Astrocyte (in vitro differentiated cells and primary cell): ENCODE measurements at regions not wholly inside any gene's neighbourhood (a gene's known extent, or its start where the extent isn't known, plus 50 kb on each side); places are given as distances from the start of the nearest gene placed in this dataset.

Experiments used
- DNase-seq: peaks from one replicate; pipeline ENCODE4 v3.0.0-alpha.2; 2010; ENCODE audit warnings: low read depth
- FAIRE-seq: peaks from 2 replicates; lab custom pipeline; 2011; peaks lifted over from hg19 to GRCh38; lab: Jason Lieb, UNC
- H2AFZ ChIP-seq: 2 replicates; pipeline ENCODE4 v1.6.0; 2012; ENCODE audit warnings: low read depth, low read length, inconsistent platforms
- H3K27ac ChIP-seq: 2 replicates; pipeline ENCODE4 v1.5.1; 2011; ENCODE audit warnings: low read depth, low read length, inconsistent platforms
- H3K27me3 ChIP-seq: 2 replicates; pipeline ENCODE4 v1.6.0; 2011; ENCODE audit warnings: low read length, inconsistent platforms; ENCODE audit not compliant: insufficient read depth
- H3K36me3 ChIP-seq: 2 replicates; pipeline ENCODE4 v1.5.1; 2011; ENCODE audit warnings: low read length, inconsistent platforms; ENCODE audit not compliant: insufficient read depth
- H3K4me1 ChIP-seq: 2 replicates; pipeline ENCODE4 v1.5.1; 2011; ENCODE audit warnings: low read length, inconsistent platforms; ENCODE audit not compliant: insufficient read depth
- H3K4me2 ChIP-seq: 2 replicates; pipeline ENCODE4 v1.6.0; 2012; ENCODE audit warnings: low read length, inconsistent platforms
- H3K4me3 ChIP-seq: 2 replicates; pipeline ENCODE4 v1.5.1; 2011; ENCODE audit warnings: low read depth, mild to moderate bottlenecking, low read length, inconsistent platforms; ENCODE audit not compliant: insufficient read depth
- H3K79me2 ChIP-seq: 2 replicates; pipeline ENCODE4 v1.6.0; 2012; ENCODE audit warnings: mild to moderate bottlenecking, low read length, inconsistent platforms; ENCODE audit not compliant: insufficient read depth
- H3K9ac ChIP-seq: 2 replicates; pipeline ENCODE4 v1.6.0; 2012; ENCODE audit warnings: mild to moderate bottlenecking, low read length, inconsistent platforms
- H3K9me3 ChIP-seq: 2 replicates; pipeline ENCODE4 v1.5.1; 2012; ENCODE audit warnings: low read depth, mild to moderate bottlenecking, low read length, inconsistent platforms; ENCODE audit not compliant: insufficient read depth
- H4K20me1 ChIP-seq: 2 replicates; pipeline ENCODE4 v1.6.0; 2012; ENCODE audit warnings: low read length, inconsistent platforms; ENCODE audit not compliant: insufficient read depth
- H3K27ac Mint-ChIP-seq: one replicate; pipeline ENCODE4 v1.8.0; 2021; ENCODE audit warnings: mild to moderate bottlenecking, mixed read lengths; ENCODE audit not compliant: unreplicated experiment
- H3K27me3 Mint-ChIP-seq: one replicate; pipeline ENCODE4 v1.8.0; 2021; ENCODE audit warnings: low read depth, mixed read lengths; ENCODE audit not compliant: unreplicated experiment
- H3K36me3 Mint-ChIP-seq: one replicate; pipeline ENCODE4 v1.8.0; 2021; ENCODE audit warnings: low read depth, mixed read lengths; ENCODE audit not compliant: unreplicated experiment
- H3K4me1 Mint-ChIP-seq: one replicate; pipeline ENCODE4 v1.8.0; 2021; ENCODE audit warnings: low read depth, mixed read lengths; ENCODE audit not compliant: unreplicated experiment
- H3K4me3 Mint-ChIP-seq: one replicate; pipeline ENCODE4 v1.8.0; 2021; ENCODE audit warnings: mild to moderate bottlenecking, moderate library complexity, mixed read lengths; ENCODE audit not compliant: unreplicated experiment
- H3K9me3 Mint-ChIP-seq: one replicate; pipeline ENCODE4 v1.8.0; 2021; ENCODE audit warnings: mild to moderate bottlenecking, mixed read lengths; ENCODE audit not compliant: unreplicated experiment
- EZH2 ChIP-seq: IDR thresholded peaks from 2 replicates; pipeline ENCODE4 v1.6.1; 2012; ENCODE audit warnings: mild to moderate bottlenecking, low read length, inconsistent platforms; ENCODE audit not compliant: insufficient read depth
- TF ChIP-seq, protein P1 (sequence below): IDR thresholded peaks from 2 replicates; pipeline ENCODE4 v1.5.1; 2011; ENCODE audit warnings: low read depth, mild to moderate bottlenecking, inconsistent platforms, low read length, moderate library complexity; ENCODE audit not compliant: insufficient read depth

DNA sequence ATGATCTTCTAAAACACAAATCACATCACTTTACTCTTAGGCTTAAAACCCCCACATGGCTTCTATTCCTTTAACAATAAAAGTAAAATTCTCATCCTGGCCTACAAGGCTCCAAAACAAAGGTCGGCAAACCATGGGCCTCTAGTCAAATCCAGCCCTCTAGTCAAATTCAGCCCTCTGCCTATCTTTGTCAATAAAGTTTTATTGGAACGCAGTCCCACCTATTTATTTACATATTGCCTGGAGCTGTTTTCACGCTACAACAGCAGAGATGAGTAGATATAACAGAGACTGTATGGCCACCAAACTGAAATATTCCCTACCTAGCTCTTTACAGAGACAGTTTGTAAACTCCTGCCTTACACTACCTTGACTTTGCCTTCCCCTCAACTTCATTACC is 178.8 kb downstream of the PTPN20 start:
- Histone ChIP-seq H3K4me2 (no peak overlapping the region), H2AFZ (no peak overlapping the region), H3K9ac (no peak overlapping the region), H3K27ac (no peak overlapping the region), H3K27me3 (no peaks in the 10 kb centered on the region), H3K4me1 (no peaks in the 10 kb centered on the region), H3K4me3 (no peak overlapping the region), H3K79me2 (no peaks in the 10 kb centered on the region), H3K36me3 (no peaks in the 10 kb centered on the region), H3K9me3 (no peaks in the 10 kb centered on the region), H4K20me1 (no peaks in the 10 kb centered on the region)
- H3K27ac Mint-ChIP-seq: no peak overlapping the region
- no peak overlapping the region for H3K4me3 Mint-ChIP-seq
- H3K4me1 Mint-ChIP-seq: peaks cover 5% of the 10 kb centered on the region
- no peak for FAIRE-seq
- peaks cover 20% of the 10 kb centered on the region for H3K27me3 Mint-ChIP-seq
- peaks cover 4% of the 10 kb centered on the region for H3K9me3 Mint-ChIP-seq
- no peak for DNase-seq
- TF ChIP-seq EZH2: no peak
- TF ChIP-seq, protein P1, sequence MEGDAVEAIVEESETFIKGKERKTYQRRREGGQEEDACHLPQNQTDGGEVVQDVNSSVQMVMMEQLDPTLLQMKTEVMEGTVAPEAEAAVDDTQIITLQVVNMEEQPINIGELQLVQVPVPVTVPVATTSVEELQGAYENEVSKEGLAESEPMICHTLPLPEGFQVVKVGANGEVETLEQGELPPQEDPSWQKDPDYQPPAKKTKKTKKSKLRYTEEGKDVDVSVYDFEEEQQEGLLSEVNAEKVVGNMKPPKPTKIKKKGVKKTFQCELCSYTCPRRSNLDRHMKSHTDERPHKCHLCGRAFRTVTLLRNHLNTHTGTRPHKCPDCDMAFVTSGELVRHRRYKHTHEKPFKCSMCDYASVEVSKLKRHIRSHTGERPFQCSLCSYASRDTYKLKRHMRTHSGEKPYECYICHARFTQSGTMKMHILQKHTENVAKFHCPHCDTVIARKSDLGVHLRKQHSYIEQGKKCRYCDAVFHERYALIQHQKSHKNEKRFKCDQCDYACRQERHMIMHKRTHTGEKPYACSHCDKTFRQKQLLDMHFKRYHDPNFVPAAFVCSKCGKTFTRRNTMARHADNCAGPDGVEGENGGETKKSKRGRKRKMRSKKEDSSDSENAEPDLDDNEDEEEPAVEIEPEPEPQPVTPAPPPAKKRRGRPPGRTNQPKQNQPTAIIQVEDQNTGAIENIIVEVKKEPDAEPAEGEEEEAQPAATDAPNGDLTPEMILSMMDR: no peak
- H3K36me3 Mint-ChIP-seq: no peaks in the 10 kb centered on the region

DNA sequence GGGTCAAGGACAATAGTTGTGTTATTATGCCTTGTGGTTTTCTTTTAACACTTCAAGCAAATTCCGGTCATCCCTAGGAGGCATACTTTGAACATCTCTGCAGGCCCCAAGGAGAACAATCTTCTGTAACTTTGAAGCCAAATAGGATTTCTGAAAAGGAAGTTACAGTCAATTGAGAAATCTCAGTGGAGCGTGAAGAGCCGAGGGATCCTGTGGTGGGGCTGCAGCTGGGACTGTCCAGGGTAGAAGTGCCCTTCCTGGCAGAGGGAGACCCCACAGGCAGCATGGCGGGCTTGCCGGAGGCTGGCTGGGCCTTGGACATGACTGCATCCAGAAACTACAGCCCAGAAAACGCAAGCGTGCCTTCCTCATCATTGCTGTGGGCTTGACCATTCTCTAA is 179.7 kb downstream of the PTPN20 start:
- no peaks in the 10 kb centered on the region for H3K4me1 ChIP-seq
- no peak overlapping the region for H3K4me3 Mint-ChIP-seq
- no peak overlapping the region for H3K4me2 ChIP-seq
- no peak overlapping the region for H3K9ac ChIP-seq
- no peaks in the 10 kb centered on the region for H3K79me2 ChIP-seq
- H3K9me3 ChIP-seq: no peaks in the 10 kb centered on the region
- no peaks in the 10 kb centered on the region for H3K36me3 Mint-ChIP-seq
- peaks cover 4% of the 10 kb centered on the region for H3K9me3 Mint-ChIP-seq
- TF ChIP-seq, protein P1: no peak
- no peak for TF ChIP-seq EZH2
- H3K27me3 ChIP-seq: no peaks in the 10 kb centered on the region
- DNase-seq: no peak
- FAIRE-seq: no peak
- H3K27ac Mint-ChIP-seq: no peak overlapping the region
- H3K4me1 Mint-ChIP-seq: peaks cover 5% of the 10 kb centered on the region
- no peaks in the 10 kb centered on the region for H4K20me1 ChIP-seq
- H2AFZ ChIP-seq: no peak overlapping the region
- H3K27ac ChIP-seq: no peak overlapping the region
- no peak overlapping the region for H3K4me3 ChIP-seq
- no peaks in the 10 kb centered on the region for H3K36me3 ChIP-seq
- peaks cover 23% of the 10 kb centered on the region for H3K27me3 Mint-ChIP-seq

DNA sequence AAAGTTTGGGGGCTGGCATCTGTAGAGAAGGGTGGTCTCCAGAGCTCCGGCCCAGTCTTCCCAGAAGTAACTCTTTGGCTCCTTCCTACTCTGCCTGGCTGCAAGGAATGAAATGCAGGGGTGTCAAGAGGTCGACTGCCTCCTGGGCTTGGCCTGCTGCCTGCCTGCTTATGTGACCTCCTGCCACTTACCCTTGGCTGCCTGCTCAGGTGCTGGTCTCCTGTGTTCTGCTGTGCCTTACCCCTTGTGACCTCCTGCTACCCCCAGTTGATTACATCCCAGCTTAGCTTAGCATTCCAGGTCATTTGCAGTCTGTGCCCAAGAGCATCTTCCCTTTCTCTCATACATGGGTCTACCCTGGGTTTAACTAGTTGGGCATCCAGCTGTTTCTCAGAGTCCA is 180.2 kb downstream of the PTPN20 start:
- no peak for FAIRE-seq
- no peak overlapping the region for H3K4me3 Mint-ChIP-seq

More for the DNA sequence above, 180.2 kb downstream of the PTPN20 start:
- peaks cover 23% of the 10 kb centered on the region for H3K27me3 Mint-ChIP-seq
- H3K9me3 Mint-ChIP-seq: peaks cover 4% of the 10 kb centered on the region
- peaks cover 5% of the 10 kb centered on the region for H3K4me1 Mint-ChIP-seq
- TF ChIP-seq, protein P1: no peak
- TF ChIP-seq EZH2: no peak
- H3K9me3 ChIP-seq: no peaks in the 10 kb centered on the region
- no peaks in the 10 kb centered on the region for H3K36me3 ChIP-seq
- no peak overlapping the region for H3K4me3 ChIP-seq
- no peaks in the 10 kb centered on the region for H3K36me3 Mint-ChIP-seq
- no peaks in the 10 kb centered on the region for H3K4me1 ChIP-seq
- no peak for DNase-seq
- no peaks in the 10 kb centered on the region for H3K27me3 ChIP-seq
- H4K20me1 ChIP-seq: no peaks in the 10 kb centered on the region
- no peak overlapping the region for H3K4me2 ChIP-seq
- no peak overlapping the region for H3K9ac ChIP-seq
- no peak overlapping the region for H3K27ac Mint-ChIP-seq
- no peak overlapping the region for H2AFZ ChIP-seq
- no peak overlapping the region for H3K27ac ChIP-seq
- no peaks in the 10 kb centered on the region for H3K79me2 ChIP-seq
